HCT116 (cell line): ENCODE measurements at regions not wholly inside any gene's neighbourhood (a gene's known extent, or its start where the extent isn't known, plus 50 kb on each side); places are given as distances from the start of the nearest gene placed in this dataset.

Experiments
- ATF3 ChIP-seq: IDR thresholded peaks from 2 replicates; pipeline ENCODE4 v1.6.1; 2012
- CTCF ChIP-seq, 3 experiments: fragments of 200-600 bp in 1 of 3; sonication (generic) in 1 of 3; IDR thresholded peaks in 2 of 3; conservative IDR thresholded peaks in 1 of 3; 2 replicates each; pipeline ENCODE4 v1.5.1; 2012 to 2017; ENCODE audit warnings: low read depth in 2 of 3, low read length in 2 of 3, antibody characterized with exemption in 1 of 3, borderline replicate concordance in 1 of 3, control low read depth in 1 of 3, mild to moderate bottlenecking in 1 of 3, mixed read lengths in 1 of 3, mixed run types in 1 of 3, moderate library complexity in 1 of 3; ENCODE audit not compliant: insufficient read depth in 1 of 3
- EZH2phosphoT487 ChIP-seq: fragments of 200-600 bp; IDR thresholded peaks from 2 replicates; pipeline ENCODE4 v1.6.1; 2018; ENCODE audit warnings: antibody characterized with exemption, borderline replicate concordance
- POLR2A ChIP-seq: IDR thresholded peaks from 2 replicates; pipeline ENCODE4 v1.7.0; 2011; ENCODE audit warnings: borderline replicate concordance; ENCODE audit not compliant: insufficient read depth, insufficient read length; ENCODE audit errors: extremely low read depth
- POLR2AphosphoS5 ChIP-seq: IDR thresholded peaks from 2 replicates; pipeline ENCODE4 v1.6.1; 2011; ENCODE audit warnings: mild to moderate bottlenecking, low read depth, low read length, moderate library complexity
- RAD21 ChIP-seq: IDR thresholded peaks from 2 replicates; pipeline ENCODE4 v1.6.1; 2012; ENCODE audit warnings: low read depth, mild to moderate bottlenecking
- REST ChIP-seq: IDR thresholded peaks from 2 replicates; pipeline ENCODE4 v1.6.1; 2012; ENCODE audit warnings: low read depth
- SIN3A ChIP-seq: IDR thresholded peaks from 2 replicates; pipeline ENCODE4 v1.6.1; 2012; ENCODE audit warnings: low read depth
- YY1 ChIP-seq: IDR thresholded peaks from 2 replicates; pipeline ENCODE4 v1.6.1; 2011; ENCODE audit warnings: low read length, low read depth, moderate library complexity, mild to moderate bottlenecking; ENCODE audit not compliant: insufficient replicate concordance; ENCODE audit errors: extremely low read depth

GRCh38 chr2:217372794-217373193 lies 512.9 kb upstream of the TNP1 start:
- TF ChIP-seq SIN3A (no peak), REST (no peak), CTCF (IDR thresholded peaks at IDR 0.05 in 2 of 3, conservative IDR thresholded peaks at IDR 0.05 in 1 of 3; ENCODE audit: borderline replicate concordance in 1 of 3, insufficient read depth in 1 of 3, low read depth in 2 of 3, low read length in 2 of 3) (no peak), POLR2AphosphoS5 (no peak), RAD21 (no peak), POLR2A (no peak), ATF3 (no peak), EZH2phosphoT487 (no peak), YY1 (no peak)
